RWPE1 (cell line): ENCODE measurements at regions not wholly inside any gene's neighbourhood (a gene's known extent, or its start where the extent isn't known, plus 50 kb on each side); places are given as distances from the start of the nearest gene placed in this dataset.
A peak's percentile ranks its signal among the peaks of the same experiment; 100 is the strongest.

Experiments used
- CTCF ChIA-PET: fragments of 350-600 bp; sonication (Branson Sonifier 250); formaldehyde crosslinking; extraction: SDS; loops from one replicate; lab custom pipeline; 2021; lab: Yijun Ruan, JAX
- POLR2A ChIA-PET: fragments of 400-600 bp; formaldehyde crosslinking; extraction: SDS; loops from one replicate; lab custom pipeline; 2020; ENCODE audit warnings: antibody characterized with exemption; ENCODE audit not compliant: low non-redundant PET; lab: Yijun Ruan, JAX
- DNase-seq: peaks from one replicate; pipeline ENCODE4 v3.0.0; 2012; ENCODE audit warnings: low spot score
- H3K27ac ChIP-seq: fragments of 450-650 bp; 2 replicates; pipeline ENCODE4 v1.5.1; 2017
- TF ChIP-seq, protein P1 (sequence below): fragments of 450-650 bp; conservative IDR thresholded peaks from 2 replicates; pipeline ENCODE4 v1.5.1; 2017; ENCODE audit warnings: low read depth, mild to moderate bottlenecking

DNA sequence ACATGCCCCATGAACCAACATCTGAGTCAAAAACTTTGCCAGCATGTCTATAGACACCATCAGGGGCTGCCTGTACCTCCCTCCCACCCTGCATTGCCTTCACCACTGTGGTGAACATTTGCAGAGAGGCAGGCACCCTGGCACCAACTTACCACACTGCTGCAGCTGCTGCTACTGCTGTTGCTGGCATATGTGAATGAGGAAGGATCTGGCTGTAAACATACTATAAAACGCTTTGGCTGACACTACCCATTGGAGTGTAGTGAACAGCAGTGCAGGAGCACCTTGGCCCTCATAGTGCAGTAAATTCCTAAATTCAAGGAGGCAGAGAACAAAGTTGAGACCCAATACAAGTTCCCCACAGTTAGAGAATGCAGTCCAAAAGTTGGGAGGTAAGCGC, 90.6 kb upstream of the SPIN4 start:
- no peak overlapping the region for H3K27ac ChIP-seq
- no peak for DNase-seq
- POLR2A ChIA-PET, result no interaction called here
- CTCF ChIA-PET, result no interaction called here
- TF ChIP-seq, protein P1, sequence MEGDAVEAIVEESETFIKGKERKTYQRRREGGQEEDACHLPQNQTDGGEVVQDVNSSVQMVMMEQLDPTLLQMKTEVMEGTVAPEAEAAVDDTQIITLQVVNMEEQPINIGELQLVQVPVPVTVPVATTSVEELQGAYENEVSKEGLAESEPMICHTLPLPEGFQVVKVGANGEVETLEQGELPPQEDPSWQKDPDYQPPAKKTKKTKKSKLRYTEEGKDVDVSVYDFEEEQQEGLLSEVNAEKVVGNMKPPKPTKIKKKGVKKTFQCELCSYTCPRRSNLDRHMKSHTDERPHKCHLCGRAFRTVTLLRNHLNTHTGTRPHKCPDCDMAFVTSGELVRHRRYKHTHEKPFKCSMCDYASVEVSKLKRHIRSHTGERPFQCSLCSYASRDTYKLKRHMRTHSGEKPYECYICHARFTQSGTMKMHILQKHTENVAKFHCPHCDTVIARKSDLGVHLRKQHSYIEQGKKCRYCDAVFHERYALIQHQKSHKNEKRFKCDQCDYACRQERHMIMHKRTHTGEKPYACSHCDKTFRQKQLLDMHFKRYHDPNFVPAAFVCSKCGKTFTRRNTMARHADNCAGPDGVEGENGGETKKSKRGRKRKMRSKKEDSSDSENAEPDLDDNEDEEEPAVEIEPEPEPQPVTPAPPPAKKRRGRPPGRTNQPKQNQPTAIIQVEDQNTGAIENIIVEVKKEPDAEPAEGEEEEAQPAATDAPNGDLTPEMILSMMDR, result no peak

DNA sequence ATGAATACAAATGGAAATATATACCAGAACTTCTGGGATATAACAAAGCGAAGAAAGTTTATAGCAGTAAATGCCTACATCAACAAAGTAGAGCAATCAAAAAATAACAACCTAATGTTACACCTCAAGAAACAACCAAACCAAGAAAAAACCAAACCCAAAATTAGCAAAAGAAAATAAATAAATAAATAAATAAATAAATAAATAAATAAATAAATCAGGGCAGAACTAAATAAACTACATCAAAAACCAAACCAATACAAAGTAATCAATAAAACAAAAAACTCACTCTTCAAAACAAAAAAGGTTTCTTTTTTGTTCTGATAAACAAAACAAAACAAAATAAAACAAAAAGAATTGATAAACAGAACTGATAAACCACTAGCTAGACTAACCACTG, 88.4 kb upstream of the SPIN4 start:
- no peak overlapping the region for H3K27ac ChIP-seq
- ChIA-PET POLR2A (no interaction called here), CTCF (interaction anchor here (0.7 kb wide), 1 partner anchor 1612 kb away, joined by 3 read pairs; no protein-coding TSS in a partner anchor)
- TF ChIP-seq, protein P1, result no peak
- DNase-seq, result no peak

DNA sequence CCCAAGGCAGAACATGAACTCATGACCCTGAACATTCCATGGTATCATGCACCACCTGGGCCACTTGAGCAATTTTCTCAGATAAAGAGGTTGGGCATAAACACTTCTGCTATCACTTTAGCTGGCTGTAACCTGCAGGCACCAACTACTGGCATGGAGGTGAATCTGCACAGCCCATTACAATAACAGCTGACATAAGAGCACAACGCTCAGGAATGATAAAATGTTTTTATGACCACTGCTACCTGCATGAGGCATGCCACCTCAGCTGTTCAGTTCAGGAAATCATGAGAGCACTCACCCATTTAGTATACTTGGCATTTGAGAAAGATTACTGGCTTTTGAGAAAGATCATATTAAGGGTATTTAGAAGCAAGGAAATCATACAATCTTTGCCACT, 85.7 kb upstream of the SPIN4 start:
- TF ChIP-seq, protein P1, result no peak
- DNase-seq, result no peak
- no peak overlapping the region for H3K27ac ChIP-seq
- ChIA-PET CTCF (no interaction called here), POLR2A (no interaction called here)

DNA sequence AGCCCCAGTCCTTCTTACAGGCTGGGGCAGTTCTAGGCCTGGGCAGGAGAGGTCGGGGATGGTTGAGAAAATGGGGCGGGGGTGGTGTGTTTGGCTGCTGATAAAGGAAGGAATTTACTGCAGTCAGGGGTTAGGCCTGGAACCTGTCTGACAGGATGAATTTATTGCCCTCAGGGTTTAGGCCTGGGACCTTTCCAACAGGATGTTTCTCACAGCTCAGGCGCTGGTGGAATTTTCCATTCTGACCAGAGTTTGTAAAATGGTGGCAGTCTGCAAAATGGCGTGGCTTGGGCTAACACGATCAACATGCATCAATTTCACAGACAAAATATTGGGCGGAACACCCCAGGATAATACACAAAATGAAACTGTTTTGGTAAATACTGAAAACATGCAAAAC, 83.5 kb upstream of the SPIN4 start:
- POLR2A ChIA-PET, result no interaction called here
- CTCF ChIA-PET, result no interaction called here
- peak overlapping the region; percentile 51 for H3K27ac ChIP-seq
- peak; percentile 62 for DNase-seq
- TF ChIP-seq, protein P1, result no peak

DNA sequence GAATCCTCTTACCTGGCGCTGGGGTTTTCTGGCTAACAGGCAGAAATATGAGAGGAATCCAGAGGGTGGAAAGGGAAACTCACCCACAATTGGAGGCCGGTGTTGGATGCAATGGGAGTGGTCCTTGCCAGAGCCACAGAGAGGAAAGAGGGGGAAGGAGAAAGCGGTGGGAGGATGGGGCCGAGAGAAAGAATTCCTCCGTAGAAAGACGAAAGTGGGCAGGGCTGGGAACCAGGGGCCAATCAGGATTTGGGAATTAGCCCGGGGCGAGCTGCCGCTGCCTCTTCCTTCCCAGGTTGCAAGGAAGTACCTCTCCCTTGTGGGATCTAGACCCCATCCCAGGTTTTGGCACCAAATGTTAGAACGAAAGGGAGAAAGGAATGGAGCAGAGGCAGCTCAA, 83.1 kb upstream of the SPIN4 start:
- ChIA-PET POLR2A (no interaction called here), CTCF (no interaction called here)
- TF ChIP-seq, protein P1, result no peak
- peak overlapping the region; percentile 51 for H3K27ac ChIP-seq
- DNase-seq, result no peak

DNA sequence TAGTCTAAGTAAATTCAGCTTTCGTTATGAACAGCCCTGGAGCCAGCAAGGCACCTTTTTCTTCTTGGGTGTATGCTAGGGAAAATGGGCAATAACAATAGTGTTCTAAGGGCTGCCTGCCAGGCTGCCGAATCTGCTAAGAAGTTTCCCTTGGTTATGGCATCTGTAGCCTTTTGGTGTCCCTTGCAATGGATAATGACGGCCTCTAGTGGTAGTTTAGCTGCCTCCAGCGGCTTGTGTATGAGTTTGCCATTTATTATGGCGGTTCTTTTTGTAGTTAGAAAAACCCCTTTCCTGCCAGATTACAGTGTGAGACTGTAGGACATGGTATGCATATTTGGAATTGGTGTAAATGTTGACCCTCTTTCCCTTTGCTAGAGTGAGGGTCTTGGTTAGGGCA, 78.9 kb upstream of the SPIN4 start:
- TF ChIP-seq, protein P1, result no peak
- DNase-seq, result no peak
- CTCF ChIA-PET, result no interaction called here
- H3K27ac ChIP-seq, result no peak overlapping the region
- POLR2A ChIA-PET, result no interaction called here

DNA sequence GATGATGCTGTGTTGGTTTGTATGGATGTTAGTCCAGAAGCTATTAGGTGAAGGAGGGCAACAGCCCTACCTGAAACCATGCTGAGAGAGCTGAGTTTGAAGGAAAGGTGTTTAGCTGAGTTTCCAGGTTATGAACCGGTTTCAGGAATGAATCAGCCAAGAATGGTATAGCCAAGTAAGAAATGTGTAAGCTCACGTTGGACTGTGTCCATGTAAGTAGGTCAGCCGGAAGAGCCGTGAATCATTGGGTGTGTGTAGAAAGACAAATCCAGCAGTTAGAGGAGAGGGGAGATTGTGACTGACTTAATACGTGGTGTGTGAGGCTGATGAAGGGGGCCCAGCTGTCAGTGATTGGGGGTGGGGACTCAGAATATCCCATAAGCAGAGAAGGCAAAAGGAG, 77.2 kb upstream of the SPIN4 start:
- CTCF ChIA-PET, result no interaction called here
- DNase-seq, result peak; percentile 54
- POLR2A ChIA-PET, result no interaction called here
- no peak overlapping the region for H3K27ac ChIP-seq
- TF ChIP-seq, protein P1, result no peak
